Colonic mucosa (tissue), 4 donors: ENCODE measurements at regions not wholly inside any gene's neighbourhood (a gene's known extent, or its start where the extent isn't known, plus 50 kb on each side); places are given as distances from the start of the nearest gene placed in this dataset.

Experiments
- DNase-seq: peaks from one replicate; pipeline ENCODE4 v3.0.0-alpha.2; 2020
- H3K27ac ChIP-seq: fragments of 200-600 bp; one replicate; pipeline ENCODE4 v1.8.0; 2021
- H3K27me3 ChIP-seq: fragments of 200-600 bp; one replicate; pipeline ENCODE4 v1.8.0; 2021
- H3K36me3 ChIP-seq: fragments of 200-600 bp; one replicate; pipeline ENCODE4 v1.8.0; 2021
- H3K4me1 ChIP-seq: fragments of 200-600 bp; one replicate; pipeline ENCODE4 v1.8.0; 2021; ENCODE audit warnings: mild to moderate bottlenecking
- H3K4me3 ChIP-seq: fragments of 200-600 bp; one replicate; pipeline ENCODE4 v1.8.0; 2021
- H3K9ac ChIP-seq, 2 donors: one replicate each; pipeline ENCODE4 v1.7.0; 2013; ENCODE audit warnings: control low read depth in 2 of 2, low read depth in 2 of 2, low read length in 2 of 2
- H3K9me3 ChIP-seq: fragments of 200-600 bp; one replicate; pipeline ENCODE4 v1.8.0; 2021
- intact Hi-C: fragments of 100-400 bp; cut with DNase I; formaldehyde crosslinking; loops from one replicate; pipeline ENCODE4 v1.14.1; 2022
- TF ChIP-seq, protein P1 (sequence below): fragments of 200-600 bp; IDR thresholded peaks from one replicate; pipeline ENCODE4 v1.8.0; 2022; ENCODE audit warnings: antibody characterized with exemption, mild to moderate bottlenecking
- donor health status: healthy.
- donor health status: DM: no; HTN: no; CAD: no.
- donor health status: DM: no; HTN: no; CAD: no.

DNA sequence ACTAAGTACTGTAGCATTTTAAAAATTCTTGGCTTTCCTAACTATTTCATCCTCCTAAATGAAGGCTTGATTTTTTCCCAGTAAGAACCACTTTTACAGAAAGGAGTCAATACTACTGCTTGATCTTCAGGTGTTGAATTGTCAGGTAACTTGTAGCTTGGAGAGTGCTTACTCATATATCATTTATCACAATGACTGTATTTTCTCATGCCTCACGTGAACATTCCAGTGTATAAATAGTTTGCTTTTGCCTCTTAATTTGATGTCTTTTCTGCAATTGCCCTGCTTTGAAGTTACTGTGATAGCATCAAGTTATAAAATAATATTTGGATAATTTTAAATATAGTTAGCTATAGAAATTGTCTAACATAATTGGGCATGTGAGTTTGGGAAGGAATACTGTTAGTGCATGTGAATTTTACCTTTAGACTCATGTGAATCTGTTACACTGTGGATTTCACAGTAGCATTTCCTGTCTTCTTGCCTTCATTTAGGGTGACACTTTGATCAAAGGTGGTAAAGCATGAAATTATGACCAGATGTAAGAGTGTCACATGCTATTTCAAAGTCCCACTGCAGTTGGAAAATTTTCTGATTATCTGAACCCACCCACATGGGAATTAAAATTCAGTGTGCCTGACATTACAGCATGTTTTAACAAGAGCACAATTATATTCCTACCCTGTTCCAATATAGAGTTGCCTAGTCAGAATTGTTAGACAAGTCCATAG is 962.8 kb downstream of the DNAJB9 start:
- intact Hi-C loops, result no loop called here
- DNase-seq, result no peak
- H3K9me3 ChIP-seq, result no peaks in the 10 kb centered on the region
- H3K4me1 ChIP-seq, result no peaks in the 10 kb centered on the region
- H3K36me3 ChIP-seq, result no peaks in the 10 kb centered on the region
- no peaks in the 10 kb centered on the region for H3K27me3 ChIP-seq
- TF ChIP-seq, protein P1, sequence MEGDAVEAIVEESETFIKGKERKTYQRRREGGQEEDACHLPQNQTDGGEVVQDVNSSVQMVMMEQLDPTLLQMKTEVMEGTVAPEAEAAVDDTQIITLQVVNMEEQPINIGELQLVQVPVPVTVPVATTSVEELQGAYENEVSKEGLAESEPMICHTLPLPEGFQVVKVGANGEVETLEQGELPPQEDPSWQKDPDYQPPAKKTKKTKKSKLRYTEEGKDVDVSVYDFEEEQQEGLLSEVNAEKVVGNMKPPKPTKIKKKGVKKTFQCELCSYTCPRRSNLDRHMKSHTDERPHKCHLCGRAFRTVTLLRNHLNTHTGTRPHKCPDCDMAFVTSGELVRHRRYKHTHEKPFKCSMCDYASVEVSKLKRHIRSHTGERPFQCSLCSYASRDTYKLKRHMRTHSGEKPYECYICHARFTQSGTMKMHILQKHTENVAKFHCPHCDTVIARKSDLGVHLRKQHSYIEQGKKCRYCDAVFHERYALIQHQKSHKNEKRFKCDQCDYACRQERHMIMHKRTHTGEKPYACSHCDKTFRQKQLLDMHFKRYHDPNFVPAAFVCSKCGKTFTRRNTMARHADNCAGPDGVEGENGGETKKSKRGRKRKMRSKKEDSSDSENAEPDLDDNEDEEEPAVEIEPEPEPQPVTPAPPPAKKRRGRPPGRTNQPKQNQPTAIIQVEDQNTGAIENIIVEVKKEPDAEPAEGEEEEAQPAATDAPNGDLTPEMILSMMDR, result no peak
- no peak overlapping the region for H3K4me3 ChIP-seq
- no peak overlapping the region for H3K27ac ChIP-seq
- H3K9ac ChIP-seq, result no peak overlapping the region

DNA sequence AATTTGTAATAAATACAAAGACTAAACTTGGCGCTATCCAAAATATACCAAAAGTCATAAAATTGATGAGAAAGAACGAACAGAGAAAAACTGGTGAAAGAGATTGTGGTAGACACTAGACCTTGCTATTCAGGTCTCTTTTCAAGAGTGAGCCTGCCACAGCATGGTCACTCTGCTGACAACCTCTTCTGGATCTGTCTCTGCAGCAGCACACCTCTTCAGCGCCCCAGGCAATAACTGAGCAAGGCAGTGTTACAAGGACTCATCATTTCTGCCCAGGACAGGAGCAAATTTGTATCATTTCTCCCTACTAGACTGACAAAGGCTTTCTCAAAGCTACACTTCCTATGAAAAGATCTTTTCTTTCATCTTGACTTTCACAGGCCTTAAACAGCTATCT is 976.0 kb downstream of the DNAJB9 start:
- no peak overlapping the region for H3K27ac ChIP-seq
- intact Hi-C loops, result no loop called here
- DNase-seq, result no peak

DNA sequence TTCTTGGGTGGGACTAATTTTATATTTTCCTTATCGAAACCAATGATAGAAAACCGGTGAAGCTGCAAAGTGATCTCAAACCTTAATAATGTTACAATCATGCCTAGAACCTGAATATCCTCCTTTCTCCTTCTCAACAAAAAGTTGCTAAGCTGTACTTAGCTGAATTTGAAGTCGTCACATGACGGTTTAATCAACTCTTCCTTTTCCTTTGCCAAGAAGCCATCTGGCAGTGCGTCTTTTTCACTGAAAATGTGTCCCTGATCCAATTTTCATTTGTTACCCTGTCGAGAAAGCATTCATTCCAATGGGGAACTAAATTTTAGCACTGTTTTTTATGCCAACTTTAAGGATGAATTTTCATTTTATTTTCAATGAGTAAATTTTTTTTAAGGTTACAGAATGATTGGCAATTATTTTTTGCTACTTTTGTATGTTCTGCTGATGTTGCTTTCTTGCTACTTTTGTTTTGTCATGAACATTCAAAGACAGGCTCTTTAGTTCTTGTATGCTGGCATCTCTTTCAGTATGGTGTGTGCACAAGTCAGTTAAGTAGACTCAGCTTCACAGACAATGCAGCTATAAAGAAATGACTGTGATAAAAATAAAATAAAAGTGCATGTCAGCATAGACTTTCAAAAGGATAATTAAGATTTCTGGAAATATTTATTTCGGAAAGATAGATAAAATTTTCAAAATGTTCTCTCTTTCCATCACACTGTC is 980.0 kb downstream of the DNAJB9 start:
- Histone ChIP-seq H3K9me3 (no peaks in the 10 kb centered on the region), H3K4me1 (no peaks in the 10 kb centered on the region), H3K36me3 (no peaks in the 10 kb centered on the region), H3K27me3 (no peaks in the 10 kb centered on the region), H3K27ac (no peak overlapping the region), H3K4me3 (no peak overlapping the region), H3K9ac (no peak overlapping the region)
- intact Hi-C loops, result no loop called here
- no peak for DNase-seq
- TF ChIP-seq, protein P1, result no peak

More for the DNA sequence above, 976.0 kb downstream of the DNAJB9 start:
- H3K4me1 ChIP-seq, result no peaks in the 10 kb centered on the region
- TF ChIP-seq, protein P1, result no peak
- no peaks in the 10 kb centered on the region for H3K9me3 ChIP-seq
- H3K9ac ChIP-seq, result no peak overlapping the region
- H3K27me3 ChIP-seq, result no peaks in the 10 kb centered on the region
- H3K4me3 ChIP-seq, result no peak overlapping the region
- no peaks in the 10 kb centered on the region for H3K36me3 ChIP-seq

DNA sequence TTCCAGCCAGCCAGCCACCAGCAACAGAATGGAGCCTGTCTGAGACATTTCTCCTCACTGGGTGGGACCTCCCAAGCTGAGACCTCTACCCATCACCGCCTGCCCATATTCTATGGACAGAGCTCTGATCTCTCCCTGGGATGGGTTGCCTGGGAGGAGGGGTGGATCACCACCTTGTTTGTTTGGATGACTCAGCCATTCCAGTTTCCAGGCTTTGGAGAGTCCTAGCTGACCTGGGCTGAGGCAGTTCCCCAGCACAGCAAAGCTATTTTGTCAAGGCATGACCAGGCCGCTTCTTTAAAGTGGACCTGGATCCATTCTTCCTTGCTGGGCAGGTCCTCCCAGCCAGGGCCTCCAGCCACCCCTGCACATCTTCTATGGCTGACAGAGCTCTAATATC is 982.3 kb downstream of the DNAJB9 start:
- Histone ChIP-seq H3K27me3 (no peaks in the 10 kb centered on the region), H3K4me1 (no peaks in the 10 kb centered on the region), H3K4me3 (no peak overlapping the region), H3K9ac (no peak overlapping the region), H3K36me3 (no peaks in the 10 kb centered on the region), H3K9me3 (no peaks in the 10 kb centered on the region), H3K27ac (no peak overlapping the region)
- TF ChIP-seq, protein P1, result no peak
- no peak for DNase-seq
- intact Hi-C loops, result no loop called here

DNA sequence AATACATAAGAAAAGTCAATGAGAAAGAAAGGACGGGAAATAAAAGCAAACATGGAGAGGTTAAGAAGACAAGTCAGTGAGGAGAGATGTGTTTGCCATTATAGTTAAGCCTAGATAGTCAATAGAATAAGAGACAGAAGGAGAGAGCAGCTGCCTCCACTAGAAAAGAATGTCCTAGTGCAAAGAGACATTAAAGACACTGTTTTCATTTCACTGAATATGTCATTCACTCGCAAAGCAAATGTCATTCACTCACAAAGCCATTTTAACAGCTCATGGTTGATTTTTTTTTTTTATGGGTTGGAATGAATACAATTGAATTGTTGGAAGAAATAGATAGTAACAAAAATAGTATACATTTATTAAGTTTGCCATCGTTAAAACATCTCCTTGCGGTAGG is 1007.6 kb downstream of the DNAJB9 start:
- Histone ChIP-seq H3K27me3 (no peaks in the 10 kb centered on the region), H3K27ac (no peak overlapping the region), H3K9ac (no peak overlapping the region), H3K36me3 (no peaks in the 10 kb centered on the region), H3K4me1 (no peaks in the 10 kb centered on the region), H3K4me3 (no peak overlapping the region), H3K9me3 (no peaks in the 10 kb centered on the region)
- TF ChIP-seq, protein P1, result no peak
- DNase-seq, result no peak
- intact Hi-C loops, result no loop called here
